Stimulated activated CD4-positive, alpha-beta T cell treated with anti-CD3 and anti-CD28 coated beads, Interleukin-15, amount 100 ng/mL, for 1 hour (primary cell): ENCODE measurements at regions not wholly inside any gene's neighbourhood (a gene's known extent, or its start where the extent isn't known, plus 50 kb on each side); places are given as distances from the start of the nearest gene placed in this dataset.
"Not testable (repeated sequence)": the region's sequence is repeated elsewhere in the genome, so short reads cannot be mapped to it uniquely, and the experiment has no call there.

Source experiments
- DNase-seq, 2 donors: peaks; one replicate each; pipeline ENCODE4 v3.0.0-alpha.2; 2020; ENCODE audit warnings: low read depth in 1 of 2, low spot score in 1 of 2

DNA sequence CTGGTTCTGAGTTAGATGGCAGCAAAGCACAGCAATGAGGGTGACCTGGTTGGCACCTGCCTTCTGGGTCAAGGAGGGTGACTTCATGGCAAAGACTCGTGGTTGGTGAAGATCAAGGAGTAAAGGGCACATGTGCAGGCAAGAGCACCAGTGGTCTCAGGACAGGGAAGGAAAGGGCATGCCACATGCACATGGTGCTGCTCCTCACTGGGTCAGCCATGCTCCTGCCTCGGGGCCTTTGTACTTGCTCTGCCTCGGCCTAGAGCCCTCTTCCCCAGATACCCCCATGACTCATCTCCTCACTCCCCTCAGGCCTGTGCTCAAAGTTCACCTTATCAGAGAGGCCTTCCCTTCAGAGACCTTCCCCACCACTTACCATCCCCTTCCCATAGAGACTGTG, 106.7 kb upstream of the KDM7A start:
- DNase-seq, result no peak

DNA sequence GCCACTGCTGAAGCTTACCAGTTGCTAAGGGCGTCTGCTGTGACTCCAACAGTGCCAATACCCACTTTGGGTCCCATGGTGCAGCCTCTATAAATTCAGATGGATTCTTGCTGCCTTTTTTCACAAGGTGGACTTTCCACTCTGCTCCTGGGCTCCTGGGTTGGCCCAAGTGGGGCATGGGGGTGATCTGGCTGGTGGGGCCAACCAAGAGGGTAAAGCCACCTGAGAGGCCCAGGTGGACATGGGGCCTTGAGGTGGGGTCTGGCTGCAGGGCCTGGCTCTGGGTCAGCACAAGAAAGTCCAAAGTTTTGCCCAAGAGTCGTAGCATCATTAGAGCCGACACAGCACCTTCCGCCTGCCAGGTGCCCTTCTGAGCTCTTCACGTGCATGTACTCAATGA, 105.2 kb upstream of the KDM7A start:
- no peak for DNase-seq

- no peak for DNase-seq
Measured at GRCh38 chr7:140281255-140281654, 104.5 kb upstream of the KDM7A start.

DNA sequence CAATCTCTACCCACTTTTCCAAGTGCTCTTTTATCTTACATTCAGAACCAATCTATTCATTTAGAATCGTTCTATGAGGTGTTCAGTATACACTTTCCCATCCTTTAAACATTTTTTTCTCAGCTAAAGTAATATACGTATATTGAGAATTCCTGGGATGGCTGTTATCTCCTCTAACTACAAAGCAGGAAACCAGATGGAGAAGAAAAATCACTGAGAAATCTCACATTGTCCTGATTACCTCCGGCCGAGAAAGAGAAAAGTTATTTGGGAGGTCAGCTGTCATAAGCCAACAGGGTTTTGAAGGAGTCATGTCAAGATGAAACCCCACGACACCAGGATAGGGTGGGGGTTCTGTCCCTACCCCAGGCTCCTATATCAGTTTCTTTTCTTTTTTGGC, 99.2 kb upstream of the KDM7A start:
- no peak for DNase-seq

DNA sequence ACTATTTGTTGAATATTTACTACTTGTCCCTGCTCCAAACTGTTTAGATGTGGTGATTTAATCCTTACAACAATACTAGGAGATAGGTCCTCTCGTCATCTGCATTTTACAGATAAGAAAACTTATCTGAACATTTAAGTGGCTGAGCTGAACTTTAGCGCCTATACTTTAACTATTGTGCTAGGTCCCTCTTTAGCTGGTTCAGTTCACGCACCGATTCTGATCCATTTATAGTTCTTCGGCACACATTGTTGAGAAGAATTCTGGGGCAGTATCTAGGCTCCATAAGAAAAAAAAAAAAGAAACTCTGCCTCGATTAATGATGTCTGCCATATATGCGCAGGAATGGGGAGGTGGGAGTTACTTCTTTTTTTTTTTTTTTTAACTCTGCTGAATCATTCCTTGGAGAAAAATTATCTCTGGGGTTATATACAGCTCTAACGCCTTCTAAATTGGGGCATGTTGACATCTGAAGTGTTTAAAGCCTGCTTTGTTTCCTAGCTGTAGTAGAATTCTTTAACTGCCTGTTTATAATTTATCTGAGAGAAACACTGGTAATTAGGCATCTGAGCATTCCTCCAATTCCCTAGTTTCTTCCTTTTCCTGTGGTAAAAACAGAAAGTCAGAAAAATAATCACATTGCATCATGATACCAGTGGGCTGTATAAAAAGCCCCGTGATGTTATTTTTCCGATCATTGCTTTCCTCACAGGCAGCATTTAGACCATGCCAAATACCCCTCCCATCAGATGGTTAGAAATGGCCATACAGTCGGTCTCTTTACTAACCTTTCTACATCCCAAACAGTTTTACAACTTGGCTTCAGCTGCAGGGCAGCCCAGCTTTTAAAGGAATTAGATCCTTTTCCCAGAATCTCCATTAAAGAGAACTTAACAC, 98.5 kb upstream of the KDM7A start:
- DNase-seq, result no peak

- DNase-seq, result no peak
Measured at GRCh38 chr7:140273417-140273816, 96.6 kb upstream of the KDM7A start.

DNA sequence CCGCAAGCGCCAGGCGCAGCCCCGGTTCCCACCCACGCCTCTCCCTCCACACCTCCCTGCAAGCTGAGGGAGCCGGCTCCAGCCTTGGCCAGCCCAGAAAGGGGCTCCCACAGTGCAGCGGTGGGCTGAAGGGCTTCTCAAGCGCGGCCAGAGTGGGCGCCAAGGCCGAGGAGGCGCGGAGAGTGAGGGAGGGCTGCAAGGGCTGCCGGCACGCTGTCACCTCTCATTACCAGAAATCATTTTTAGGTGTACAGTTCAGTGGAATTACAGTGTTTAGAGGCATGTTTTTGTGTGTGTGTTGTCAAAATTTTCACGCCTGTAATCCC, 94.8 kb upstream of the KDM7A start:
- DNase-seq, result not testable (repeated sequence)

DNA sequence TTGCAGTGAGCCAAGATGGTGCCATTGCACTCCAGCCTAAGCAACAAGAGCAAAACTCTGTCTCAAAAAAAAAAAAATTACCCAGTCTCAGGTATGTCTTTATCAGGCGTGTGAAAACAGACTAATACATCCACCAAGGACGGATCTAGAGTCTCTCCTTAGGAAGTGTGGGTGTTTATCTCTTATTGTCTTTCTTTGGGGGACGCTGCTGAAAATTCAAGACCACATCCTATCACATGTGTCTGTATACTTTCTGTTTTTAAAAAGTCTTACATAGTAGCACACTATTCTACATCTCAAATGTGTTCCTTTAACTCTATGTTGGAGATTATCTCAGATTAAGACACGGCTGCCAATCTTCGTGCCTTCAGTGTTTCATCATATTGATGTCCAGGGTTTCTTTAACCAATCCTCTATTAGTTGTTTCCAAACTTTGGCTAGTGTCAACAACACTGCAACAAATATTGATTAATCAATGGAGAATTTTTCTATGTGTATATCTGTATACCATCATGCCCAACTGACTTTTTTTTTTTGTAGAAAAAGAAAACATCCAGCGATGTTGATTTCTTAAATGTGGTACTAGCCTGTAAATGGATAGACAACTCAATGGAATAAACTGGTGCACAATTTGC, 92.3 kb upstream of the KDM7A start:
- DNase-seq, result no peak

DNA sequence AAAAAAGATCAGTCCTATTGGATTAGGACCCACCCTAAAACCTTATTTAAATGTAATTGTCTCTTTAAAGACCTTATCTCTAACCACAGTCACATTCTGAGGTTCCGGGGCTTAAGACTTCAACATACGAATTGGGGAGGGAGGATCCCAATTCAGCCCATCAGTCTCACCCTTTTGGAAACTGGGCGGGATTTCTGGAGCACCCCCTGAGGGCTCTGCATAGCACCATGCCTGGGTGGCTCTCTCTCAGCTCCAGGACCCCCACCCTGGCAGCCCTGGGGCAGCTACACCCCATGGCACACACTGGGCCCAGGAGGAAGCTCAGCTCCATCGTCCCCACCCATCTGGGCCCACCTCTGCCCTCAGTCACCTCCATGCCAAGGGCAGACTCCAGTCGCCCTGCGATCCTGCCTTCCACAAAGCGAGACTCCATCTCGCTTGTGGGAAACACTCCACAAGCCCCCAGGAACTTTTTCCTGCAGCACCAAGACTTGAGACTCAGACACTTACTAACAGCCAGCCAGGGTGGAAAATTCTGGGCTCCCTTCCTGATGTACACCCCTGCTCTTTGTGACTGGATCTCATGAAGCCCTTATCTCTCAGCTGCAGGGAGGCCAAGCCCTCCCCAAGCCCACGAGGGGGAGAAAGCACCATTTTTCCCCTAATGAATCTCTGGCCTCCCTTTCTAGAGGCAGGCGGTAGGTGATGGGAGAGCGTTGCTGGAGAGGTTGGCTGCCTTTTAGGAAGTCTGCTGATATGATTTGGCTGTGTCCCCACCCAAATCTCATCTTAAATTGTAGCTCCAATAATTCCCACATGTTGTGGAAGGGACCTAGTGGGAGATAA, 90.8 kb upstream of the KDM7A start:
- no peak for DNase-seq

GRCh38 chr7:140263277-140263676, 86.5 kb upstream of the KDM7A start:
- DNase-seq, result no peak

GRCh38 chr7:140262242-140262903, 85.6 kb upstream of the KDM7A start:
- DNase-seq, result no peak

DNA sequence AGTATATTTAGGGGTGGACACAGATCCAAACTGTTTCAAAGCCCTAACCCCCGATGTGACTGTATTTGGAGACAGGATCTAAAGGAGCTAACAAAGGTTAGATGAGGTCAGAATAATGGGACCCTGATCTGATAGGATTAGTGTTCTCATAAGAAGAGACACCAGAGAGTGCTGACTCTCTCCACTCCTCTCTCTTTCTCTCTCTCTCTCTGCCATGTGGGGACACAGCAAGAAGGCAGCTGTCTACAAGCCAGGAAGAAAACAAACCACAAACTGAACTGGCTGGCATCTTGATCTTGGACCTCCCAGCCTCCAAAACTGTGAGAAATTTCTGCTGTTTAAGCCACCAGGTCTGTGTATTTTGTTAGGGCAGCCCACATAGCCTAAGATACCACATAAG, 84.7 kb upstream of the KDM7A start:
- no peak for DNase-seq

GRCh38 chr7:140261105-140261486, 84.3 kb upstream of the KDM7A start:
- no peak for DNase-seq

DNA sequence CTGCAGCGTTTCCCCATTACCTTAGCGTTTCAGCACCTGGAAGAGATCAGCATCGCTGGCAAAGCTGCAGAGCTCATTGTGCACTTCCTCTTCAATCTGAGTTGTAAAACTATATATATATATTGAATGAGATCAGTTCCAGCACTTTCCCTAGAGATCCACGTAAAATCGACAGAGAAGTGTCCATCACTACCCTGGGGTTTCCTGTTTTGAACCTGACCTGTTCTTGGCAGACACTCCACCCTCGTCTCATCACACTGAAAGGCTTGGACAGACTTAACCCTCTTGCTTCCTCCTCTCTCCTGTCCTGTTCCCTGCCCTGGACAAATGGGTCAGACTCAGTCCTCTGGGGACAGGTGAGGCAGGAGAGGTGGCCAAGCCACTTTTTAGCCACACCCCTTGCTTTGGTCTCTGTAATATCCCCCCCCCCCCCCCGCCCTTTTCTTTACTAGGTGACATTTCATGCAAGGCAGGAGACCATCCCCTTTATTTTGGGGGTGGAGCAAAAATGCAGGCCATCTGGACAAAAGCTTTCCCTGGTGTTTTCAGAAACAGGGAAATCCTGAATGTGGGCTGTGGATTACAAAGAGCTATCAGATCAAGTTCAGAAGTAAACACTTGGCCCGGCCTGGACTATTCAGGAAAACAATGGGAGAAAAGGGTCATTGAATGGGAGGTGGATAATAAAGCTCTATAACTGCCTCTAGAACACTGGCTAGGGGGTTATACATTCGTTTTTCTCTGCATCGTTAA, 83.7 kb upstream of the KDM7A start:
- DNase-seq, result no peak

DNA sequence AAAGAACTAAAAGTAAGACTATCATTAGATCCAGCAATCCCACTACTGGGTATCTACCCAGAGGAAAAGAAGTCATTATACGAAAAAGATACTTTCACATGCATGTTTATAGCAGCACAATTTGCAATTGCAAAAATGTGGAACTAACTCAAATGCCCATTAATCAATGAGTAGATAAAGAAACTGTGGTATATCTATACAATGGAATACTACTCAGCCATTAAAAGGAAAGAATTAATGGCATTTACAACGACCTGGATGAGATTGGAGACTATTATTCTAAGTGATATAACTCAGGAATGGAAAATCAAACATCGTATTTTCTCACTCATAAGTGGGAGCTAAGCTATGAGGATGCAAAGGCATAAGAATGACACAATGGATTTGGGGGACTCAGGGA, 80.5 kb upstream of the KDM7A start:
- DNase-seq, result not testable (repeated sequence)

DNA sequence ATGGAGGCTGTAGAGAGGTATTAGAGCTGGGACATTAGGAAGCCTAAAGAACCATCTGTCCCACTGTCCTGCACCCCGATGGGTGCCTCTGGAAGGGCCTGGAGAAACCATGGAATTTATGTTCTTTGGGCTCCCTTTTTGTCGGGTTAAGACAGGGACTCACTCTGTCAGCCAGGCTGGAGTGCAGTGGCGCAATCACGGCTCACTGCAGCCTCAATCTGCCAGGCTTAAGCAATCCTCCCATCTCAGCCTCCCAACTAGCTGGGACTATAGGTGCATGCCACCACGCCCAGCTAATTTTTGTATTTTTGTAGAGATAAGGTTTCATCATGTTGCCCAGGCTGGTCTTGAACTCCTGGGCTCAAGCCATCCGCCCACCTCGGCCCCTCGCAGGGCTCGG, 78.2 kb upstream of the KDM7A start:
- DNase-seq, result not testable (repeated sequence)

GRCh38 chr7:140249036-140249806, 72.4 kb upstream of the KDM7A start:
- DNase-seq, result no peak

- no peak for DNase-seq
Measured at GRCh38 chr7:140247559-140247958, 70.8 kb upstream of the KDM7A start.

GRCh38 chr7:140245611-140246105, 68.9 kb upstream of the KDM7A start:
- no peak for DNase-seq
